ENCODE measurements at regions not wholly inside any gene's neighbourhood (a gene's known extent, or its start where the extent isn't known, plus 50 kb on each side); places are given as distances from the start of the nearest gene placed in this dataset.
A peak's percentile ranks its signal among the peaks of the same experiment; 100 is the strongest.

DNA sequence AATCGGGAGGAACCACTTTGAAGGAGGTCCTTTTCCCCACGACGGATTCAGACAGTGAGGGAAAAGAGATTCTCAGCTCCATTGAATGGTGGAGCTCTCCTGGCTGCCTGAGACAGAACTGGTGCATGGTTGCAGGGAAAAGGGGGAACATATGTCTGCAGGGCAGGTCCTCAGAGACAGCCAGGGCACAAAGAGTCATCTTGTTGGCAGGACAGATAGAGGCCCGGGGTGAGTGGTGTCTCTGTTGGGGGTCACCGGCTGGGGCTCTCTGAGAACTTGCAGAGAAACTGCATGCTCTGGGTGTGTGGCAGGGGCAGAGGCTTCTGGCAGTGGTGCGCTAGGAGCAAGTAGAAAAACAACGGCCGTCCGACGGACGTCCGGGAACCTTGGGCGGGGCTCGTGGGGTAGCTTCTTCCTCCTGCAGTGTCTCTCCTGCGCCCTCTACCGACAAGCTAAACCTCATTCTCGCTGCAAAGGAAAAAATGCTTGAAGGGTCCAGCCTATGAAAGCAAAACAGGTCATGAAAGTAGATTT is 94.3 kb downstream of the CDCA7 start:
- TF ChIP-seq, protein P1, sequence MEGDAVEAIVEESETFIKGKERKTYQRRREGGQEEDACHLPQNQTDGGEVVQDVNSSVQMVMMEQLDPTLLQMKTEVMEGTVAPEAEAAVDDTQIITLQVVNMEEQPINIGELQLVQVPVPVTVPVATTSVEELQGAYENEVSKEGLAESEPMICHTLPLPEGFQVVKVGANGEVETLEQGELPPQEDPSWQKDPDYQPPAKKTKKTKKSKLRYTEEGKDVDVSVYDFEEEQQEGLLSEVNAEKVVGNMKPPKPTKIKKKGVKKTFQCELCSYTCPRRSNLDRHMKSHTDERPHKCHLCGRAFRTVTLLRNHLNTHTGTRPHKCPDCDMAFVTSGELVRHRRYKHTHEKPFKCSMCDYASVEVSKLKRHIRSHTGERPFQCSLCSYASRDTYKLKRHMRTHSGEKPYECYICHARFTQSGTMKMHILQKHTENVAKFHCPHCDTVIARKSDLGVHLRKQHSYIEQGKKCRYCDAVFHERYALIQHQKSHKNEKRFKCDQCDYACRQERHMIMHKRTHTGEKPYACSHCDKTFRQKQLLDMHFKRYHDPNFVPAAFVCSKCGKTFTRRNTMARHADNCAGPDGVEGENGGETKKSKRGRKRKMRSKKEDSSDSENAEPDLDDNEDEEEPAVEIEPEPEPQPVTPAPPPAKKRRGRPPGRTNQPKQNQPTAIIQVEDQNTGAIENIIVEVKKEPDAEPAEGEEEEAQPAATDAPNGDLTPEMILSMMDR (IDR thresholded peaks at IDR 0.05; ENCODE audit: low read length) = peak; percentile 84
- no peak for TF ChIP-seq EZH2 (optimal IDR thresholded peaks at IDR 0.05; ENCODE audit: low read depth, low read length)
- no peak for TF ChIP-seq EZH2phosphoT487 (IDR thresholded peaks at IDR 0.05; ENCODE audit: low read length)
